Testis (tissue), 2 donors: ENCODE measurements at regions not wholly inside any gene's neighbourhood (a gene's known extent, or its start where the extent isn't known, plus 50 kb on each side); places are given as distances from the start of the nearest gene placed in this dataset.

Experiments
- DNase-seq: peaks from one replicate; pipeline ENCODE4 v3.0.0-alpha.2; 2019
- H3K27ac ChIP-seq, 2 donors: fragments of 200-600 bp; sonication (generic); one replicate each; pipeline ENCODE4 v1.5.1; 2019
- H3K27me3 ChIP-seq: fragments of 200-600 bp; sonication (generic); one replicate; pipeline ENCODE4 v1.5.1; 2019
- H3K36me3 ChIP-seq: fragments of 200-600 bp; sonication (generic); one replicate; pipeline ENCODE4 v1.5.1; 2017; ENCODE audit warnings: low read depth; ENCODE audit errors: missing control alignments
- H3K4me1 ChIP-seq: fragments of 200-600 bp; sonication (generic); one replicate; pipeline ENCODE4 v1.5.1; 2019
- H3K4me3 ChIP-seq, 2 donors: fragments of 200-600 bp; sonication (generic); one replicate each; pipeline ENCODE4 v1.5.1; 2017 to 2019
- H3K9me3 ChIP-seq: fragments of 200-600 bp; sonication (generic); one replicate; pipeline ENCODE4 v1.5.1; 2017
- CTCF ChIP-seq, 3 experiments: fragments of 450-650 bp in 2 of 3; fragments of 200-600 bp in 1 of 3; sonication (generic) in 1 of 3; IDR thresholded peaks; one replicate each; pipeline ENCODE4 v1.5.1; 2016 to 2019; ENCODE audit warnings: antibody characterized with exemption in 3 of 3, mild to moderate bottlenecking in 2 of 3, moderate library complexity in 1 of 3
- POLR2A ChIP-seq: fragments of 450-650 bp; IDR thresholded peaks from one replicate; pipeline ENCODE4 v1.6.1; 2017; ENCODE audit warnings: antibody characterized with exemption, mild to moderate bottlenecking, moderate library complexity
- WGBS, 2 donors: methylation state at CpG; one replicate each; pipeline ENCODE4 v1.1.5; 2018; 5-methylcytosine and 5-hydroxymethylcytosine counted together
- intact Hi-C: fragments of 100-400 bp; cut with DNase I; formaldehyde crosslinking; loops from one replicate; pipeline ENCODE4 v1.15.1; 2023; ENCODE audit warnings: low total_unique reads

- Histone ChIP-seq H3K4me3 (no peak overlapping the region), H3K27me3 (no peaks in the 10 kb centered on the region), H3K36me3 (no peaks in the 10 kb centered on the region), H3K9me3 (no peaks in the 10 kb centered on the region), H3K27ac (no peak overlapping the region), H3K4me1 (no peaks in the 10 kb centered on the region)
- WGBS, 2 donors = 91 to 92% methylated on average over 4 of the region's 4 CpGs
- DNase-seq = no peak
- TF ChIP-seq POLR2A = no peak
- TF ChIP-seq CTCF (IDR thresholded peaks at IDR 0.05) = no peak
- intact Hi-C loops = no loop called here
These were observed 123.7 kb downstream of the QPCT start for GRCh38 chr2:37468170-37468569.

- intact Hi-C loops = no loop called here
- Histone ChIP-seq H3K27ac (no peak overlapping the region), H3K36me3 (no peaks in the 10 kb centered on the region), H3K4me3 (no peak overlapping the region), H3K9me3 (no peaks in the 10 kb centered on the region), H3K4me1 (no peaks in the 10 kb centered on the region), H3K27me3 (no peaks in the 10 kb centered on the region)
- WGBS, 2 donors = 57 to 73% methylated on average over 1 of the region's 1 CpG
- DNase-seq = no peak
- no peak for TF ChIP-seq CTCF (IDR thresholded peaks at IDR 0.05)
- no peak for TF ChIP-seq POLR2A
These were observed 124.7 kb downstream of the QPCT start for GRCh38 chr2:37469126-37469525.

GRCh38 chr2:37471104-37471503 lies 126.7 kb downstream of the QPCT start:
- Histone ChIP-seq H3K9me3 (no peaks in the 10 kb centered on the region), H3K27ac (no peak overlapping the region), H3K27me3 (no peaks in the 10 kb centered on the region), H3K4me3 (no peak overlapping the region), H3K36me3 (no peaks in the 10 kb centered on the region), H3K4me1 (no peaks in the 10 kb centered on the region)
- intact Hi-C loops = no loop called here
- DNase-seq = no peak
- no peak for TF ChIP-seq POLR2A
- no peak for TF ChIP-seq CTCF (IDR thresholded peaks at IDR 0.05)
- 94 to 96% methylated on average over 1 of the region's 1 CpG for WGBS, 2 donors

- DNase-seq = no peak
- Histone ChIP-seq H3K36me3 (no peaks in the 10 kb centered on the region), H3K4me3 (no peak overlapping the region), H3K27ac (no peak overlapping the region), H3K4me1 (no peaks in the 10 kb centered on the region), H3K27me3 (no peaks in the 10 kb centered on the region), H3K9me3 (no peaks in the 10 kb centered on the region)
- intact Hi-C loops = no loop called here
- TF ChIP-seq POLR2A = no peak
- no peak for TF ChIP-seq CTCF (IDR thresholded peaks at IDR 0.05)
- 96 to 97% methylated on average over 1 of the region's 1 CpG for WGBS, 2 donors
These were observed 127.6 kb downstream of the QPCT start for GRCh38 chr2:37471994-37472393.

- Histone ChIP-seq H3K36me3 (no peaks in the 10 kb centered on the region), H3K4me3 (no peak overlapping the region), H3K27ac (no peak overlapping the region), H3K27me3 (no peaks in the 10 kb centered on the region), H3K9me3 (no peaks in the 10 kb centered on the region), H3K4me1 (no peaks in the 10 kb centered on the region)
- TF ChIP-seq POLR2A = no peak
- no peak for TF ChIP-seq CTCF (IDR thresholded peaks at IDR 0.05)
- DNase-seq = no peak
- WGBS, 2 donors = 69 to 84% methylated on average over 2 of the region's 2 CpGs
- intact Hi-C loops = no loop called here
These were observed 128.5 kb downstream of the QPCT start for GRCh38 chr2:37472959-37473358.
